Loucy (cell line): ENCODE measurements at regions not wholly inside any gene's neighbourhood (a gene's known extent, or its start where the extent isn't known, plus 50 kb on each side); places are given as distances from the start of the nearest gene placed in this dataset.

Experiments used
- EZH2phosphoT487 ChIP-seq: fragments of 200-600 bp; IDR thresholded peaks from 2 replicates; pipeline ENCODE4 v1.6.1; 2018; ENCODE audit warnings: antibody characterized with exemption, mild to moderate bottlenecking, moderate library complexity, borderline replicate concordance
- TF ChIP-seq, protein P1 (sequence below): fragments of 200-600 bp; sonication (generic); conservative IDR thresholded peaks from 2 replicates; pipeline ENCODE4 v1.5.1; 2014; ENCODE audit warnings: mild to moderate bottlenecking, antibody characterized with exemption, low read length

DNA sequence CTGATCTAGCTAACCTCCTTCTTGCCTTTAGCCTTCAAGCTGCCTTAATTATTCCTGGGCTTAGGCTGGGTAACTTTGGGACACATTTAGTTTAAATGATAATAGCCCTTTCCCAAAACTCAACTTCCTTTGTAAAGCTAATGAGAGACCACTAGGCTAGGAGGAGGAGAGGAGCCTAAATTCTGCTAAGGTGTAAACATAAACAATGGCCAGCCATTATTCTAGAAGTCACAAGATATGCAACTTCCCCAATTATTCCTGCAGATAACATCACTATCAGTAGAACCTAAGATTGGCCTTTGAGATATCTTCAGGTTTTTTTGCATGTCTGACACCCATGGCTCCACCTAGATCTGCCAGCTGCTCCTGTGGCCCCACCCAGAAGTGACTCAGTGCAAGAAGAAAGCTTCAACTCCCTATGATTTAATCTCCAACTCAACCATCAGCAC is 131.2 kb upstream of the FAM20A start:
- TF ChIP-seq, protein P1, sequence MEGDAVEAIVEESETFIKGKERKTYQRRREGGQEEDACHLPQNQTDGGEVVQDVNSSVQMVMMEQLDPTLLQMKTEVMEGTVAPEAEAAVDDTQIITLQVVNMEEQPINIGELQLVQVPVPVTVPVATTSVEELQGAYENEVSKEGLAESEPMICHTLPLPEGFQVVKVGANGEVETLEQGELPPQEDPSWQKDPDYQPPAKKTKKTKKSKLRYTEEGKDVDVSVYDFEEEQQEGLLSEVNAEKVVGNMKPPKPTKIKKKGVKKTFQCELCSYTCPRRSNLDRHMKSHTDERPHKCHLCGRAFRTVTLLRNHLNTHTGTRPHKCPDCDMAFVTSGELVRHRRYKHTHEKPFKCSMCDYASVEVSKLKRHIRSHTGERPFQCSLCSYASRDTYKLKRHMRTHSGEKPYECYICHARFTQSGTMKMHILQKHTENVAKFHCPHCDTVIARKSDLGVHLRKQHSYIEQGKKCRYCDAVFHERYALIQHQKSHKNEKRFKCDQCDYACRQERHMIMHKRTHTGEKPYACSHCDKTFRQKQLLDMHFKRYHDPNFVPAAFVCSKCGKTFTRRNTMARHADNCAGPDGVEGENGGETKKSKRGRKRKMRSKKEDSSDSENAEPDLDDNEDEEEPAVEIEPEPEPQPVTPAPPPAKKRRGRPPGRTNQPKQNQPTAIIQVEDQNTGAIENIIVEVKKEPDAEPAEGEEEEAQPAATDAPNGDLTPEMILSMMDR: no peak
- TF ChIP-seq EZH2phosphoT487: no peak
